ENCODE measurements at regions not wholly inside any gene's neighbourhood (a gene's known extent, or its start where the extent isn't known, plus 50 kb on each side); places are given as distances from the start of the nearest gene placed in this dataset.

DNA sequence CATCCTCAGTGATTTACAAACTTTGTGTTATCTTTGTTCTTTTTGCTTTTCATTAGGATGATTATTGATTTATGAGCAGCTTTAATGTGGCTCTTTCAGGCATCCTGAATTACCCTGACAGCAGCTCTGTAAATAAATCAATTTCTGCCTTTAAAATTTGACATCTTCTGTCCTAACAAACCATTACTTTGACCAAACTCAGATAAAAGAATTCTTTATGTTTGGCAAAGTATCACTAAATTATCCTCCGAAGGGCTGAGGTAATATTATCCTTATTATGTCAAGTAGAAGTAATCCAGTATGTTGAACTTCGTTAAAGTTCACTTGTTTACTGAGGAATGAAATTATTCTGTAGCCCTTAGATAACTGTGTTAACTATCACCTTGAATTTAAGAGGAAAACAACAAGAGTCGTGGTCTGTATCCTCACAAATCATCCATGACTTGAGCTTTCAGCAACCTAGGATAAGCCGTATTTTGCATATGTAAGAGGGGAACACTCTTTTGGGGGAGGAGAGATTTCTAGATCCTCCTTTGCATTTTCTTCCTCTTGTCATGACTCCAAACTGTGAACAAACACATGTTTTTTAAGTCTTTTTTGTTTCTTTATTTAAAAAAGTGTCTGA is 173.2 kb upstream of the STAC start:
- Histone ChIP-seq H3K9me3 (replicated peaks; ENCODE audit: control insufficient read depth, insufficient read depth, low read length) (no peaks in the 10 kb centered on the region), H3K36me3 (ENCODE audit: control insufficient read depth in 2 of 2, extremely low read depth in 1 of 2, insufficient read depth in 2 of 2, low read length in 2 of 2) (no peaks in the 10 kb centered on the region), H4K20me1 (replicated peaks; ENCODE audit: control insufficient read depth, extremely low read depth, insufficient read depth, low read length) (no peaks in the 10 kb centered on the region), H2AFZ (ENCODE audit: low read depth, low read length) (no peak overlapping the region), H3K4me1 (ENCODE audit: control insufficient read depth, extremely low read depth, insufficient read depth, low read length) (no peaks in the 10 kb centered on the region), H3K27me3 (ENCODE audit: control insufficient read depth in 2 of 2, insufficient read depth in 2 of 2, low read length in 2 of 2) (no peaks in the 10 kb centered on the region), H3K9ac (replicated peaks; ENCODE audit: extremely low read depth, insufficient read depth, low read length) (no peak overlapping the region), H3K27ac (ENCODE audit: insufficient read depth, low read depth, low read length) (no peak overlapping the region), H3K9me1 (replicated peaks; ENCODE audit: control insufficient read depth, extremely low read depth, insufficient read depth, low read length) (no peaks in the 10 kb centered on the region), H3K79me2 (ENCODE audit: control insufficient read depth, insufficient read depth, low read length) (no peaks in the 10 kb centered on the region), H3K4me2 (ENCODE audit: insufficient read depth, low read length) (no peak overlapping the region), H3K4me3 (replicated peaks in 1 of 3; ENCODE audit: insufficient read depth in 1 of 3, low read depth in 1 of 3, low read length in 3 of 3) (no peak overlapping the region)
- CTCF ChIA-PET = interaction anchor here (1.0 kb wide), 1 partner anchor 11 kb away, joined by 3 read pairs; no protein-coding TSS in a partner anchor
- dilution Hi-C loops (cut with MboI; ENCODE audit: extremely low pct_ligation_motif_present, low sequenced_read_pairs) (no loop called here), intact Hi-C loops (cut with micrococcal nuclease) (no loop called here)
- POLR2A ChIA-PET = no interaction called here
- no TSS peak for BruUV-seq (replicated peaks)
- no peak for DNase-seq (ENCODE audit: low read depth, low spot score)
- no peak for TF ChIP-seq GATA2 (IDR thresholded peaks at IDR 0.05; ENCODE audit: insufficient read depth, insufficient read length, low read depth, low read length)
- TF ChIP-seq, protein P1, sequence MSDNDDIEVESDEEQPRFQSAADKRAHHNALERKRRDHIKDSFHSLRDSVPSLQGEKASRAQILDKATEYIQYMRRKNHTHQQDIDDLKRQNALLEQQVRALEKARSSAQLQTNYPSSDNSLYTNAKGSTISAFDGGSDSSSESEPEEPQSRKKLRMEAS (IDR thresholded peaks at IDR 0.05; ENCODE audit: insufficient read depth, insufficient read length) = no peak
- TF ChIP-seq, protein P2, sequence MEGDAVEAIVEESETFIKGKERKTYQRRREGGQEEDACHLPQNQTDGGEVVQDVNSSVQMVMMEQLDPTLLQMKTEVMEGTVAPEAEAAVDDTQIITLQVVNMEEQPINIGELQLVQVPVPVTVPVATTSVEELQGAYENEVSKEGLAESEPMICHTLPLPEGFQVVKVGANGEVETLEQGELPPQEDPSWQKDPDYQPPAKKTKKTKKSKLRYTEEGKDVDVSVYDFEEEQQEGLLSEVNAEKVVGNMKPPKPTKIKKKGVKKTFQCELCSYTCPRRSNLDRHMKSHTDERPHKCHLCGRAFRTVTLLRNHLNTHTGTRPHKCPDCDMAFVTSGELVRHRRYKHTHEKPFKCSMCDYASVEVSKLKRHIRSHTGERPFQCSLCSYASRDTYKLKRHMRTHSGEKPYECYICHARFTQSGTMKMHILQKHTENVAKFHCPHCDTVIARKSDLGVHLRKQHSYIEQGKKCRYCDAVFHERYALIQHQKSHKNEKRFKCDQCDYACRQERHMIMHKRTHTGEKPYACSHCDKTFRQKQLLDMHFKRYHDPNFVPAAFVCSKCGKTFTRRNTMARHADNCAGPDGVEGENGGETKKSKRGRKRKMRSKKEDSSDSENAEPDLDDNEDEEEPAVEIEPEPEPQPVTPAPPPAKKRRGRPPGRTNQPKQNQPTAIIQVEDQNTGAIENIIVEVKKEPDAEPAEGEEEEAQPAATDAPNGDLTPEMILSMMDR (IDR thresholded peaks at IDR 0.05; ENCODE audit: extremely low read depth in 1 of 2, insufficient read depth in 1 of 2, low read depth in 1 of 2, low read length in 2 of 2) = no peak
- no peak for TF ChIP-seq POLR2AphosphoS5 (IDR thresholded peaks at IDR 0.05; ENCODE audit: insufficient read depth, low read depth, low read length)
- TF ChIP-seq FOS (IDR thresholded peaks at IDR 0.05; ENCODE audit: borderline replicate concordance, insufficient read depth, low read length) = no peak
- TF ChIP-seq POLR2A (IDR thresholded peaks at IDR 0.05; ENCODE audit: low read depth, low read length) = no peak
- TF ChIP-seq JUN (IDR thresholded peaks at IDR 0.05; ENCODE audit: borderline replicate concordance, insufficient read depth, insufficient read length, low read depth) = no peak
- TF ChIP-seq MYC (IDR thresholded peaks at IDR 0.05; ENCODE audit: low read depth, low read length) = no peak
- no peak for TF ChIP-seq EZH2 (IDR thresholded peaks at IDR 0.05; ENCODE audit: borderline replicate concordance, low read depth, low read length, severe bottlenecking)
- FAIRE-seq = no peak
